Natural killer cell treated with Interleukin-12 subunit alpha and Interleukin-12 subunit beta and Interleukin-15 and Interleukin-18, amount 100 ng/mL, for 72 hours (primary cell): ENCODE measurements at regions not wholly inside any gene's neighbourhood (a gene's known extent, or its start where the extent isn't known, plus 50 kb on each side); places are given as distances from the start of the nearest gene placed in this dataset.
A peak's percentile ranks its signal among the peaks of the same experiment; 100 is the strongest.

Experiments used
- ATAC-seq, 2 donors: fragments of 150-1000 bp; cut with Tn5 transposase in 1 of 2; sonication (Bioruptor Pico), chemical (Tn5 transposase) in 1 of 2; 2 replicates each; pipeline ENCODE4 v1.10.0; 2021
- DNase-seq: peaks from one replicate; pipeline ENCODE4 v3.0.0; 2022; ENCODE audit warnings: low spot score
- H3K27ac Mint-ChIP-seq, 2 donors: 1 replicate in 1 of 2; 2 replicates in 1 of 2; pipeline ENCODE4 v1.8.0; 2022; ENCODE audit warnings: mixed read lengths in 2 of 2, mild to moderate bottlenecking in 1 of 2, moderate library complexity in 1 of 2
- H3K27me3 Mint-ChIP-seq, 2 donors: 1 replicate in 1 of 2; 2 replicates in 1 of 2; pipeline ENCODE4 v1.8.0; 2022; ENCODE audit warnings: mixed read lengths in 2 of 2
- H3K36me3 Mint-ChIP-seq: one replicate; pipeline ENCODE4 v1.8.0; 2022; ENCODE audit warnings: mixed read lengths
- H3K4me1 Mint-ChIP-seq, 2 donors: 1 replicate in 1 of 2; 2 replicates in 1 of 2; pipeline ENCODE4 v1.8.0; 2022; ENCODE audit warnings: low read depth in 2 of 2, mixed read lengths in 2 of 2, mild to moderate bottlenecking in 1 of 2
- H3K4me3 Mint-ChIP-seq: one replicate; pipeline ENCODE4 v1.8.0; 2022; ENCODE audit warnings: mixed read lengths
- H3K9me3 Mint-ChIP-seq: 2 replicates; pipeline ENCODE4 v1.8.0; 2022; ENCODE audit warnings: mixed read lengths

GRCh38 chr10:123570051-123570897 is 95.9 kb upstream of the GPR26 start:
- ATAC-seq: peak; percentile 14 to 40
- H3K36me3 Mint-ChIP-seq: no peaks in the 10 kb centered on the region

GRCh38 chr10:123570898-123571515 is 95.1 kb upstream of the GPR26 start:
- no peaks in the 10 kb centered on the region for H3K9me3 Mint-ChIP-seq
- DNase-seq (no peak), ATAC-seq (no peak)
- H3K4me1 Mint-ChIP-seq: no peaks in the 10 kb centered on the region
- peaks cover 20 to 21% of the 10 kb centered on the region in 2 donors for H3K27me3 Mint-ChIP-seq
- H3K27ac Mint-ChIP-seq: no peak overlapping the region
- no peaks in the 10 kb centered on the region for H3K36me3 Mint-ChIP-seq
- H3K4me3 Mint-ChIP-seq: no peak overlapping the region

More at GRCh38 chr10:123570051-123570897, 95.9 kb upstream of the GPR26 start:
- Mint-ChIP-seq H3K9me3 (no peaks in the 10 kb centered on the region), H3K4me3 (no peak overlapping the region), H3K27me3 (peaks cover 22 to 24% of the 10 kb centered on the region in 2 donors), H3K4me1 (no peaks in the 10 kb centered on the region), H3K27ac (no peak overlapping the region)
- no peak for DNase-seq

- Mint-ChIP-seq H3K36me3 (no peaks in the 10 kb centered on the region), H3K27me3 (peaks cover 17 to 21% of the 10 kb centered on the region in 2 donors), H3K4me1 (no peaks in the 10 kb centered on the region), H3K4me3 (no peak overlapping the region), H3K9me3 (no peaks in the 10 kb centered on the region), H3K27ac (no peak overlapping the region)
- DNase-seq (no peak), ATAC-seq (no peak)
Observed at GRCh38 chr10:123571978-123572377, 94.2 kb upstream of the GPR26 start.

- no peak overlapping the region for H3K27ac Mint-ChIP-seq
- peaks cover 18 to 22% of the 10 kb centered on the region in 2 donors for H3K27me3 Mint-ChIP-seq
- peak in 1 of 2 donors; percentile 39 for ATAC-seq
- no peak overlapping the region for H3K4me3 Mint-ChIP-seq
- no peaks in the 10 kb centered on the region for H3K36me3 Mint-ChIP-seq
- H3K4me1 Mint-ChIP-seq: no peaks in the 10 kb centered on the region
- no peaks in the 10 kb centered on the region for H3K9me3 Mint-ChIP-seq
- DNase-seq: no peak
Observed at GRCh38 chr10:123573236-123574108, 92.7 kb upstream of the GPR26 start.

GRCh38 chr10:123574109-123574698 is 92.0 kb upstream of the GPR26 start:
- H3K27ac Mint-ChIP-seq: no peak overlapping the region
- H3K9me3 Mint-ChIP-seq: no peaks in the 10 kb centered on the region
- DNase-seq (no peak), ATAC-seq (peak in 1 of 2 donors; percentile 15)
- no peak overlapping the region for H3K4me3 Mint-ChIP-seq
- H3K36me3 Mint-ChIP-seq: no peaks in the 10 kb centered on the region
- no peaks in the 10 kb centered on the region for H3K4me1 Mint-ChIP-seq
- H3K27me3 Mint-ChIP-seq: peaks cover 18 to 24% of the 10 kb centered on the region in 2 donors

GRCh38 chr10:123575105-123575504 is 91.0 kb upstream of the GPR26 start:
- Mint-ChIP-seq H3K27me3 (peaks cover 19 to 25% of the 10 kb centered on the region in 2 donors), H3K36me3 (no peaks in the 10 kb centered on the region), H3K27ac (no peak overlapping the region), H3K4me1 (no peaks in the 10 kb centered on the region), H3K4me3 (no peak overlapping the region), H3K9me3 (no peaks in the 10 kb centered on the region)
- ATAC-seq (no peak), DNase-seq (no peak)

GRCh38 chr10:123576706-123577105 is 89.4 kb upstream of the GPR26 start:
- Mint-ChIP-seq H3K27me3 (peaks cover 24 to 36% of the 10 kb centered on the region in 2 donors), H3K9me3 (no peaks in the 10 kb centered on the region), H3K27ac (no peak overlapping the region), H3K4me3 (no peak overlapping the region), H3K36me3 (no peaks in the 10 kb centered on the region), H3K4me1 (no peaks in the 10 kb centered on the region)
- ATAC-seq (no peak), DNase-seq (no peak)

GRCh38 chr10:123577921-123578461 is 88.2 kb upstream of the GPR26 start:
- no peaks in the 10 kb centered on the region for H3K9me3 Mint-ChIP-seq
- peaks cover 20 to 32% of the 10 kb centered on the region in 2 donors for H3K27me3 Mint-ChIP-seq
- H3K36me3 Mint-ChIP-seq: no peaks in the 10 kb centered on the region
- no peak overlapping the region for H3K27ac Mint-ChIP-seq
- no peak overlapping the region for H3K4me3 Mint-ChIP-seq
- no peak for DNase-seq
- ATAC-seq: no peak
- no peaks in the 10 kb centered on the region for H3K4me1 Mint-ChIP-seq

GRCh38 chr10:123578721-123579120 is 87.4 kb upstream of the GPR26 start:
- Mint-ChIP-seq H3K9me3 (no peaks in the 10 kb centered on the region), H3K4me3 (no peak overlapping the region), H3K36me3 (no peaks in the 10 kb centered on the region), H3K4me1 (no peaks in the 10 kb centered on the region), H3K27ac (no peak overlapping the region), H3K27me3 (peaks cover 25 to 40% of the 10 kb centered on the region in 2 donors)
- no peak for DNase-seq
- no peak for ATAC-seq

- H3K9me3 Mint-ChIP-seq: no peaks in the 10 kb centered on the region
- H3K4me3 Mint-ChIP-seq: no peak overlapping the region
- no peaks in the 10 kb centered on the region for H3K4me1 Mint-ChIP-seq
- peaks cover 27 to 42% of the 10 kb centered on the region in 2 donors for H3K27me3 Mint-ChIP-seq
- ATAC-seq (no peak), DNase-seq (no peak)
- no peak overlapping the region for H3K27ac Mint-ChIP-seq
- H3K36me3 Mint-ChIP-seq: no peaks in the 10 kb centered on the region
Observed at GRCh38 chr10:123579675-123580074, 86.5 kb upstream of the GPR26 start.

GRCh38 chr10:123580426-123580825 is 85.7 kb upstream of the GPR26 start:
- DNase-seq (no peak), ATAC-seq (no peak)
- H3K4me1 Mint-ChIP-seq: no peaks in the 10 kb centered on the region
- H3K9me3 Mint-ChIP-seq: no peaks in the 10 kb centered on the region
- no peak overlapping the region for H3K27ac Mint-ChIP-seq
- no peaks in the 10 kb centered on the region for H3K36me3 Mint-ChIP-seq
- H3K4me3 Mint-ChIP-seq: no peak overlapping the region
- H3K27me3 Mint-ChIP-seq: peaks cover 31 to 49% of the 10 kb centered on the region in 2 donors

GRCh38 chr10:123581656-123582055 is 84.5 kb upstream of the GPR26 start:
- Mint-ChIP-seq H3K4me1 (no peaks in the 10 kb centered on the region), H3K27me3 (peaks cover 31 to 49% of the 10 kb centered on the region in 2 donors)

More at GRCh38 chr10:123581656-123582055, 84.5 kb upstream of the GPR26 start:
- no peak for ATAC-seq
- H3K36me3 Mint-ChIP-seq: no peaks in the 10 kb centered on the region
- no peak overlapping the region for H3K27ac Mint-ChIP-seq
- no peaks in the 10 kb centered on the region for H3K9me3 Mint-ChIP-seq
- DNase-seq: no peak
- no peak overlapping the region for H3K4me3 Mint-ChIP-seq
